HEK293 (cell line): ENCODE measurements at regions not wholly inside any gene's neighbourhood (a gene's known extent, or its start where the extent isn't known, plus 50 kb on each side); places are given as distances from the start of the nearest gene placed in this dataset.

Source experiments
- CTCF ChIA-PET: fragments of 350-600 bp; formaldehyde crosslinking; extraction: SDS; loops from one replicate; lab custom pipeline; 2021; ENCODE audit warnings: antibody characterized with exemption; lab: Yijun Ruan, JAX
- POLR2A ChIA-PET: fragments of 300-600 bp; formaldehyde crosslinking; extraction: SDS; loops from one replicate; lab custom pipeline; 2020; ENCODE audit warnings: antibody characterized with exemption, inconsistent platforms; lab: Yijun Ruan, JAX
- H3K27ac ChIP-seq: fragments of 200-500 bp; sonication (Bioruptor generic); 2 replicates; pipeline ENCODE4 v1.5.1; 2014; ENCODE audit warnings: low read depth, low read length, control low read depth, inconsistent platforms; ENCODE audit errors: extremely low read depth
- H3K36me3 ChIP-seq, 2 experiments: fragments of 200-500 bp in 1 of 2; sonication (Bioruptor generic) in 1 of 2; 1 replicate in 1 of 2; 2 replicates in 1 of 2; pipeline ENCODE4 v1.5.1; 2014 to 2017; ENCODE audit warnings: inconsistent platforms in 2 of 2, low read length in 2 of 2; ENCODE audit not compliant: control insufficient read depth in 2 of 2, insufficient read depth in 1 of 2
- H3K4me1 ChIP-seq: fragments of 200-500 bp; sonication (Bioruptor generic); 2 replicates; pipeline ENCODE4 v1.5.1; 2014; ENCODE audit warnings: mild to moderate bottlenecking, low read length, inconsistent platforms; ENCODE audit not compliant: control insufficient read depth, insufficient read depth
- H3K4me3 ChIP-seq: 2 replicates; pipeline ENCODE4 v1.5.1; 2011; ENCODE audit warnings: low read depth, mild to moderate bottlenecking, control low read depth, low read length, moderate library complexity
- H3K9me3 ChIP-seq: fragments of 200-500 bp; sonication (Bioruptor generic); 2 replicates; pipeline ENCODE4 v1.5.1; 2014; ENCODE audit warnings: low read depth, low read length, inconsistent platforms; ENCODE audit not compliant: control insufficient read depth, insufficient read depth
- ELK4 ChIP-seq: IDR thresholded peaks from 2 replicates; pipeline ENCODE4 v1.6.1; 2011; ENCODE audit warnings: mild to moderate bottlenecking, low read depth, low read length, borderline replicate concordance
- HIC1 ChIP-seq: fragments of 450-650 bp; formaldehyde crosslinking; IDR thresholded peaks from 2 replicates; pipeline ENCODE4 v1.5.1; 2016; ENCODE audit warnings: missing biosample characterization, missing genetic modification characterization
- HOXD13 ChIP-seq: sonication (generic); formaldehyde crosslinking; IDR thresholded peaks from 2 replicates; pipeline ENCODE4 v1.8.0; 2022; ENCODE audit warnings: missing genetic modification reagents, borderline replicate concordance
- KLF1 ChIP-seq: fragments of 450-650 bp; formaldehyde crosslinking; IDR thresholded peaks from 2 replicates; pipeline ENCODE4 v1.5.1; 2016; ENCODE audit warnings: missing biosample characterization, missing genetic modification characterization
- SETDB1 ChIP-seq: IDR thresholded peaks from one replicate; pipeline ENCODE4 v1.6.1; 2017; ENCODE audit warnings: mild to moderate bottlenecking, low read length, moderate library complexity, mixed read lengths; ENCODE audit not compliant: insufficient read length
- ZBTB20 ChIP-seq: fragments of 450-650 bp; formaldehyde crosslinking; IDR thresholded peaks from 2 replicates; pipeline ENCODE4 v1.5.1; 2016; ENCODE audit warnings: missing biosample characterization, missing genetic modification characterization
- ZBTB21 ChIP-seq: fragments of 450-650 bp; formaldehyde crosslinking; IDR thresholded peaks from 2 replicates; pipeline ENCODE4 v1.5.1; 2017; ENCODE audit warnings: missing biosample characterization, missing genetic modification characterization
- ZBTB7A ChIP-seq: fragments of 450-650 bp; formaldehyde crosslinking; IDR thresholded peaks from 2 replicates; pipeline ENCODE4 v1.5.1; 2016; ENCODE audit warnings: low read depth, missing biosample characterization, missing genetic modification characterization
- ZIC2 ChIP-seq: fragments of 450-650 bp; formaldehyde crosslinking; IDR thresholded peaks from 2 replicates; pipeline ENCODE4 v1.5.1; 2016; ENCODE audit warnings: missing biosample characterization, missing genetic modification characterization
- ZNF114 ChIP-seq: fragments of 450-650 bp; formaldehyde crosslinking; IDR thresholded peaks from 2 replicates; pipeline ENCODE4 v1.5.0; 2017; ENCODE audit warnings: missing biosample characterization, missing genetic modification characterization
- ZNF133 ChIP-seq: fragments of 450-650 bp; formaldehyde crosslinking; IDR thresholded peaks from 2 replicates; pipeline ENCODE4 v1.5.1; 2016; ENCODE audit warnings: missing biosample characterization, missing genetic modification characterization
- ZNF184 ChIP-seq: fragments of 450-650 bp; IDR thresholded peaks from 2 replicates; pipeline ENCODE4 v1.5.1; 2018; ENCODE audit warnings: missing biosample characterization, mild to moderate bottlenecking, missing genetic modification characterization
- ZNF366 ChIP-seq: fragments of 450-650 bp; formaldehyde crosslinking; conservative IDR thresholded peaks from 2 replicates; pipeline ENCODE4 v1.5.1; 2016; ENCODE audit warnings: missing biosample characterization, missing genetic modification characterization
- ZNF521 ChIP-seq: fragments of 450-650 bp; formaldehyde crosslinking; IDR thresholded peaks from 2 replicates; pipeline ENCODE4 v1.5.1; 2017; ENCODE audit warnings: missing biosample characterization, mild to moderate bottlenecking, missing genetic modification characterization
- ZNF560 ChIP-seq: fragments of 450-650 bp; formaldehyde crosslinking; IDR thresholded peaks from 2 replicates; pipeline ENCODE4 v1.5.1; 2017; ENCODE audit warnings: missing biosample characterization, missing genetic modification characterization, borderline replicate concordance
- ZNF561 ChIP-seq: fragments of 450-650 bp; IDR thresholded peaks from 2 replicates; pipeline ENCODE4 v1.5.1; 2018; ENCODE audit warnings: missing biosample characterization, missing genetic modification characterization, borderline replicate concordance
- ZNF571 ChIP-seq: fragments of 450-650 bp; formaldehyde crosslinking; IDR thresholded peaks from 2 replicates; pipeline ENCODE4 v1.5.0; 2017; ENCODE audit warnings: missing biosample characterization, missing genetic modification characterization
- ZNF610 ChIP-seq: fragments of 450-650 bp; formaldehyde crosslinking; IDR thresholded peaks from 2 replicates; pipeline ENCODE4 v1.5.1; 2016; ENCODE audit warnings: missing biosample characterization, missing genetic modification characterization, borderline replicate concordance
- ZNF777 ChIP-seq: fragments of 450-650 bp; formaldehyde crosslinking; IDR thresholded peaks from 2 replicates; pipeline ENCODE4 v1.5.1; 2017; ENCODE audit warnings: missing biosample characterization, missing genetic modification characterization, borderline replicate concordance
- ZNF785 ChIP-seq: fragments of 450-650 bp; formaldehyde crosslinking; IDR thresholded peaks from 2 replicates; pipeline ENCODE4 v1.5.1; 2016; ENCODE audit warnings: missing biosample characterization, missing genetic modification characterization
- TF ChIP-seq, protein P1 (sequence below): fragments of 450-650 bp; formaldehyde crosslinking; IDR thresholded peaks from 2 replicates; pipeline ENCODE4 v1.5.1; 2016; ENCODE audit warnings: missing biosample characterization, missing genetic modification characterization
- TF ChIP-seq, protein P2 (sequence below): fragments of 450-650 bp; formaldehyde crosslinking; optimal IDR thresholded peaks from 2 replicates; pipeline ENCODE3; 2016; ENCODE audit warnings: missing biosample characterization, mild to moderate bottlenecking, missing genetic modification characterization

DNA sequence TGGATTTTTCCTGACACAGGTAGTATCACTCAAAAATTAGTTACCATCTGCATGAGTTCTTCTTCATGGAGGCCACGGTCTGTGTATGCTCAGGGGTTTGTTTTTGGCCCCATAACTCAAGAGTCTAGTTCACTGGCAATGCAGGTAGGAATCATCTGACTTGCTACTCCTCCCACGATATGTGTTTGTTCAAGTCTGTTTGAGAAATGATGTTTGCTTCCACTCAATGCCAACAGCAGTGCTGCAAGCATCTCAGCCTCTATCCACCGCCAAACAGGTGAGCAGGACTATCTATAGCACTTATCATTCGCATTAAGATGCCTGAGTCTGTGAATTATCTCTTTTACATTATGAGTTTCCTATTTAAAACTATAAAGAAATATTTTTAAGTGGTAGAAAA, 264.8 kb upstream of the PTGER4 start:
- no peak overlapping the region for H3K27ac ChIP-seq
- TF ChIP-seq, protein P1, sequence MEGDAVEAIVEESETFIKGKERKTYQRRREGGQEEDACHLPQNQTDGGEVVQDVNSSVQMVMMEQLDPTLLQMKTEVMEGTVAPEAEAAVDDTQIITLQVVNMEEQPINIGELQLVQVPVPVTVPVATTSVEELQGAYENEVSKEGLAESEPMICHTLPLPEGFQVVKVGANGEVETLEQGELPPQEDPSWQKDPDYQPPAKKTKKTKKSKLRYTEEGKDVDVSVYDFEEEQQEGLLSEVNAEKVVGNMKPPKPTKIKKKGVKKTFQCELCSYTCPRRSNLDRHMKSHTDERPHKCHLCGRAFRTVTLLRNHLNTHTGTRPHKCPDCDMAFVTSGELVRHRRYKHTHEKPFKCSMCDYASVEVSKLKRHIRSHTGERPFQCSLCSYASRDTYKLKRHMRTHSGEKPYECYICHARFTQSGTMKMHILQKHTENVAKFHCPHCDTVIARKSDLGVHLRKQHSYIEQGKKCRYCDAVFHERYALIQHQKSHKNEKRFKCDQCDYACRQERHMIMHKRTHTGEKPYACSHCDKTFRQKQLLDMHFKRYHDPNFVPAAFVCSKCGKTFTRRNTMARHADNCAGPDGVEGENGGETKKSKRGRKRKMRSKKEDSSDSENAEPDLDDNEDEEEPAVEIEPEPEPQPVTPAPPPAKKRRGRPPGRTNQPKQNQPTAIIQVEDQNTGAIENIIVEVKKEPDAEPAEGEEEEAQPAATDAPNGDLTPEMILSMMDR, result no peak
- no peak for TF ChIP-seq ZNF785 (tag by site-specific recombination)
- TF ChIP-seq ZIC2 (tag by site-specific recombination), result no peak
- TF ChIP-seq ZNF777 (tag by site-specific recombination), result no peak
- no peak for TF ChIP-seq ZNF571 (tag by site-specific recombination)
- TF ChIP-seq KLF1, result no peak
- TF ChIP-seq ZNF114 (tag by site-specific recombination), result no peak
- POLR2A ChIA-PET, result no interaction called here
- 0 out of 2 replicates have a peak, but pooled peaks cover 3% of the 10 kb centered on the region for H3K4me1 ChIP-seq
- H3K36me3 ChIP-seq, result no peaks in the 10 kb centered on the region
- CTCF ChIA-PET, result no interaction called here
- H3K4me3 ChIP-seq, result no peak overlapping the region
- H3K9me3 ChIP-seq, result no peaks in the 10 kb centered on the region

GRCh38 chr5:40413743-40414142, 266.0 kb upstream of the PTGER4 start:
- H3K4me3 ChIP-seq, result no peak overlapping the region
- H3K27ac ChIP-seq, result no peak overlapping the region
- CTCF ChIA-PET, result interaction anchor here (0.7 kb wide), 1 partner anchor 275 kb away, joined by 3 read pairs; no protein-coding TSS in a partner anchor

More at GRCh38 chr5:40413743-40414142, 266.0 kb upstream of the PTGER4 start:
- no peaks in the 10 kb centered on the region for H3K36me3 ChIP-seq
- no peaks in the 10 kb centered on the region for H3K9me3 ChIP-seq
- POLR2A ChIA-PET, result interaction anchor here (0.5 kb wide), 1 partner anchor 410 kb away, joined by 3 read pairs; no protein-coding TSS in a partner anchor
- TF ChIP-seq ZNF133 (tag by site-specific recombination) (no peak), HIC1 (tag by site-specific recombination) (0 out of 2 replicates have a peak, but pooled peaks have one; percentile 28), ZBTB21 (tag by site-specific recombination) (peak; percentile 47; the same call in 1 of the 2 replicates), ZNF366 (0 out of 2 replicates have a peak, but pooled peaks have one; percentile 12), SETDB1 (no peak), ELK4 (no peak), ZBTB20 (no peak), ZNF560 (tag by site-specific recombination) (no peak), ZNF561 (tag by site-specific recombination) (no peak), ZNF521 (tag by site-specific recombination) (no peak), ZNF610 (tag by site-specific recombination) (no peak), ZNF184 (tag by site-specific recombination) (no peak), ZBTB7A (tag by site-specific recombination) (no peak), HOXD13 (CRISPR knock-in tag) (no peak)
- TF ChIP-seq, protein P2, sequence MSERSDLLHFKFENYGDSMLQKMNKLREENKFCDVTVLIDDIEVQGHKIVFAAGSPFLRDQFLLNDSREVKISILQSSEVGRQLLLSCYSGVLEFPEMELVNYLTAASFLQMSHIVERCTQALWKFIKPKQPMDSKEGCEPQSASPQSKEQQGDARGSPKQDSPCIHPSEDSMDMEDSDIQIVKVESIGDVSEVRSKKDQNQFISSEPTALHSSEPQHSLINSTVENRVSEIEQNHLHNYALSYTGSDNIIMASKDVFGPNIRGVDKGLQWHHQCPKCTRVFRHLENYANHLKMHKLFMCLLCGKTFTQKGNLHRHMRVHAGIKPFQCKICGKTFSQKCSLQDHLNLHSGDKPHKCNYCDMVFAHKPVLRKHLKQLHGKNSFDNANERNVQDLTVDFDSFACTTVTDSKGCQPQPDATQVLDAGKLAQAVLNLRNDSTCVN (tag by site-specific recombination), result no peak
- 0 out of 2 replicates have a peak, but pooled peaks cover 3% of the 10 kb centered on the region for H3K4me1 ChIP-seq
